Sigmoid colon (tissue), 6 donors: ENCODE measurements at regions not wholly inside any gene's neighbourhood (a gene's known extent, or its start where the extent isn't known, plus 50 kb on each side); places are given as distances from the start of the nearest gene placed in this dataset.
"Not testable (repeated sequence)": the region's sequence is repeated elsewhere in the genome, so short reads cannot be mapped to it uniquely, and the experiment has no call there.

Source experiments
- DNase-seq: peaks from one replicate; pipeline ENCODE4 v3.0.0-alpha.2; 2019
- H3K27ac ChIP-seq, 4 donors: fragments of 200-600 bp; sonication (generic); one replicate each; pipeline ENCODE4 v1.5.1; 2016 to 2019; ENCODE audit warnings: mild to moderate bottlenecking in 1 of 4
- H3K27me3 ChIP-seq, 3 donors: fragments of 200-600 bp; sonication (generic); one replicate each; pipeline ENCODE4 v1.5.1; 2019; ENCODE audit warnings: mild to moderate bottlenecking in 1 of 3
- H3K36me3 ChIP-seq, 4 donors: fragments of 200-600 bp; sonication (generic); one replicate each; pipeline ENCODE4 v1.5.1; 2016 to 2019
- H3K4me1 ChIP-seq, 4 donors: fragments of 200-600 bp; sonication (generic); one replicate each; pipeline ENCODE4 v1.5.1; 2017 to 2019
- H3K4me3 ChIP-seq, 4 donors: fragments of 200-600 bp; sonication (generic); one replicate each; pipeline ENCODE4 v1.5.1; 2017 to 2019; ENCODE audit warnings: mild to moderate bottlenecking in 2 of 4, moderate library complexity in 1 of 4
- H3K9me3 ChIP-seq, 4 donors: fragments of 200-600 bp in 3 of 4; sonication (generic) in 3 of 4; one replicate each; pipeline versions ENCODE4 v1.5.1 to v1.6.1; 2013 to 2019
- CTCF ChIP-seq, 4 experiments: fragments of 450-650 bp in 3 of 4; fragments of 200-600 bp in 1 of 4; IDR thresholded peaks; one replicate each; pipeline ENCODE4 v1.5.1; 2016 to 2019; ENCODE audit warnings: antibody characterized with exemption in 4 of 4, mild to moderate bottlenecking in 3 of 4, moderate library complexity in 2 of 4
- EP300 ChIP-seq, 4 donors: sonication (generic); formaldehyde crosslinking; IDR thresholded peaks; one replicate each; pipeline ENCODE4 v1.6.1; 2017; ENCODE audit warnings: antibody characterized with exemption in 4 of 4
- POLR2A ChIP-seq, 2 donors: fragments of 450-650 bp; IDR thresholded peaks; one replicate each; pipeline ENCODE4 v1.6.1; 2016; ENCODE audit warnings: antibody characterized with exemption in 2 of 2, mild to moderate bottlenecking in 2 of 2, moderate library complexity in 2 of 2
- POLR2AphosphoS5 ChIP-seq, 4 donors: sonication (generic); formaldehyde crosslinking; IDR thresholded peaks; one replicate each; pipeline ENCODE4 v1.6.1; 2017; ENCODE audit warnings: antibody characterized with exemption in 4 of 4
- WGBS, 2 donors: extraction: QIAGEN DNeasy Blood & Tissue Kit; methylation state at CpG; one replicate each; pipeline ENCODE4 v1.1.7; 2013; 5-methylcytosine and 5-hydroxymethylcytosine counted together
- intact Hi-C: fragments of 100-400 bp; cut with DNase I; formaldehyde crosslinking; loops from one replicate; pipeline ENCODE4 v1.15.1; 2023
- donor health status: healthy with polysubstance abuse.
- donor health status: healthy.

- Histone ChIP-seq H3K4me1 (no peaks in the 10 kb centered on the region), H3K27me3 (no peaks in the 10 kb centered on the region), H3K27ac (no peak overlapping the region), H3K9me3 (no peaks in the 10 kb centered on the region), H3K36me3 (no peaks in the 10 kb centered on the region), H3K4me3 (no peak overlapping the region)
- DNase-seq, result no peak
- TF ChIP-seq CTCF (IDR thresholded peaks at IDR 0.05) (no peak), POLR2AphosphoS5 (IDR thresholded peaks at IDR 0.05) (no peak)
- intact Hi-C loops, result no loop called here
Measured at GRCh38 chrX:34338046-34338445, 205.9 kb upstream of the FAM47A start.

GRCh38 chrX:34335376-34335775 is 203.3 kb upstream of the FAM47A start:
- DNase-seq, H3K27ac ChIP-seq, intact Hi-C loops, H3K4me3 ChIP-seq, H3K27me3 ChIP-seq, H3K36me3 ChIP-seq, H3K4me1 ChIP-seq, H3K9me3 ChIP-seq: not testable (repeated sequence)
- 64 to 81% methylated on average over 2 of the region's 2 CpGs for WGBS, 2 donors

- 54 to 72% methylated on average over 2 of the region's 2 CpGs for WGBS, 2 donors
- H3K4me3 ChIP-seq, result no peak overlapping the region
Measured at GRCh38 chrX:34332334-34332733, 200.2 kb upstream of the FAM47A start.

GRCh38 chrX:34325460-34325859 is 193.3 kb upstream of the FAM47A start:
- intact Hi-C loops, result no loop called here
- H3K36me3 ChIP-seq, result no peaks in the 10 kb centered on the region
- H3K27ac ChIP-seq, result no peak overlapping the region
- no peak overlapping the region for H3K4me3 ChIP-seq
- TF ChIP-seq EP300 (IDR thresholded peaks at IDR 0.05), result no peak
- no peaks in the 10 kb centered on the region for H3K9me3 ChIP-seq
- H3K27me3 ChIP-seq, result no peaks in the 10 kb centered on the region
- 51 to 56% methylated on average over 2 of the region's 2 CpGs for WGBS, 2 donors
- no peak for DNase-seq
- no peaks in the 10 kb centered on the region for H3K4me1 ChIP-seq

More at GRCh38 chrX:34332334-34332733, 200.2 kb upstream of the FAM47A start:
- Histone ChIP-seq H3K27me3 (no peaks in the 10 kb centered on the region), H3K27ac (no peak overlapping the region), H3K36me3 (no peaks in the 10 kb centered on the region), H3K4me1 (no peaks in the 10 kb centered on the region), H3K9me3 (no peaks in the 10 kb centered on the region)
- intact Hi-C loops, result no loop called here
- DNase-seq, result no peak
- TF ChIP-seq POLR2A (IDR thresholded peaks at IDR 0.05), result no peak

- H3K4me3 ChIP-seq, H3K27ac ChIP-seq, H3K36me3 ChIP-seq, H3K27me3 ChIP-seq, H3K9me3 ChIP-seq, intact Hi-C loops, DNase-seq, H3K4me1 ChIP-seq: not testable (repeated sequence)
- WGBS, 2 donors, result 88 to 94% methylated on average over 16 of the region's 16 CpGs
Measured at GRCh38 chrX:34320424-34320823, 188.3 kb upstream of the FAM47A start.

- no peaks in the 10 kb centered on the region for H3K36me3 ChIP-seq
- no peak for DNase-seq
- no peaks in the 10 kb centered on the region for H3K9me3 ChIP-seq
- no peak for TF ChIP-seq POLR2A (IDR thresholded peaks at IDR 0.05)
- peak in 2 of 4 experiments; percentile 5 to 47 for TF ChIP-seq CTCF (IDR thresholded peaks at IDR 0.05)
- no peak overlapping the region for H3K4me3 ChIP-seq
- H3K27ac ChIP-seq, result no peak overlapping the region
- no peaks in the 10 kb centered on the region for H3K27me3 ChIP-seq
- intact Hi-C loops, result loop anchor here (2.0 kb wide), 1 partner anchor 866 kb away; no protein-coding TSS in a partner anchor
- no peaks in the 10 kb centered on the region for H3K4me1 ChIP-seq
- 0 to 9% methylated on average over 1 of the region's 1 CpG for WGBS, 2 donors
Measured at GRCh38 chrX:34300871-34301270, 168.8 kb upstream of the FAM47A start.

- TF ChIP-seq POLR2AphosphoS5 (IDR thresholded peaks at IDR 0.05) (no peak), EP300 (IDR thresholded peaks at IDR 0.05) (no peak)
- no peak for DNase-seq
- H3K27me3 ChIP-seq, result no peaks in the 10 kb centered on the region
- H3K4me3 ChIP-seq, result no peak overlapping the region
- 49 to 53% methylated on average over 2 of the region's 2 CpGs for WGBS, 2 donors
- no peaks in the 10 kb centered on the region for H3K9me3 ChIP-seq
- no peaks in the 10 kb centered on the region for H3K4me1 ChIP-seq
- intact Hi-C loops, result no loop called here
- no peak overlapping the region for H3K27ac ChIP-seq
- H3K36me3 ChIP-seq, result no peaks in the 10 kb centered on the region
Measured at GRCh38 chrX:34299451-34299967, 167.4 kb upstream of the FAM47A start.
